GM18907 (cell line): ENCODE measurements at regions not wholly inside any gene's neighbourhood (a gene's known extent, or its start where the extent isn't known, plus 50 kb on each side); places are given as distances from the start of the nearest gene placed in this dataset.

Source experiments
- ATAC-seq: cut with Tn5 transposase; IDR thresholded peaks from one replicate; pipeline ENCODE4 v1.9.1; 2021; ENCODE audit warnings: mild to moderate bottlenecking, moderate library complexity; ENCODE audit not compliant: unreplicated experiment

DNA sequence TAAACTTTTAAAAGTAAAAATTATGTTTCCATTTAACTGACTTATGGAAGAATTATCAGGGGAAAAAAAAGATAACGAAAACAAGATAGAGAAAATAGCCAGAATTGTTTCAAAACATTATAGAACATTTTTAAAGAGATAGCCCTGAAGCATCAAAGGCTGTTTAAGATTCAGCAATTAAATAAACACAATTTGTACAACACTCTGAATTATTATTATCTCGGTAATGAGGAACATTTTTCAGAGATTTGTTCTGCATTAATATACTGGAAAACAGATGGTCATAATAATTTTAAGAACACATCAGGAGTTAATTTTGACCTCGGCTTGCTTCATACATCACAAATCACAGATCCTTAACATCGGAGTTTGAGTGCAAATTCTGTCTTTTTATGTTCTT, 643.8 kb downstream of the SORCS1 start:
- ATAC-seq: no peak

DNA sequence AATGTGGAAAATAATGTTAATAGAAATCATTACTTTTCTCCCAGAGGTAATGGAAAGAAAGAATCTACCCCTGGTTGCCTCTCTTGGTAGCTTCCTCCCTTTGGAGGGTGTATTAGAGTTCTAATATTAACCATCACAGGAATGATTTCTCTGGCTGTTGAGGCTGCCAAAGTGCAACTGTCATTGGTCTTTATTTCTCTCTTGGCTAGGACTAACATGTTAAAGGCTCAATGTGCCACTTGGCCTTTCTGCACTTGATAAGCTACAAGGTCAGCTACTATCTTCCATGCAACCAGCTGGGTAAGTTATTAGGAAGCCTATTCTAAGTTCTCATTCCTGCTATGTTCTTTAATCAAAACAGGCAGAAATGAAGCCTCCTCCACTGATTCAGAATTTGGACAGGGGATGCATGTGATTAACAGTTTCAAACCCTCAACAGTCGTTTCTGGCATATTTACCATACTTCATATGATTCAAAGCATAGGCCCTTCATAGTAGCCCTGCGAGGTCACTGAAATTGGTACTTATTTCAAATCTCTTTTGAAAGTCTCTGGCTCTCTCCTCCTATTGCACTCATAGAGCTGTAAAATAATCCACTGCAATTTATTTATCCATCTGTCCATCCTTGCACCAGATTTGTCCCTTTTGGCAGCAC, 645.0 kb downstream of the SORCS1 start:
- no peak for ATAC-seq

DNA sequence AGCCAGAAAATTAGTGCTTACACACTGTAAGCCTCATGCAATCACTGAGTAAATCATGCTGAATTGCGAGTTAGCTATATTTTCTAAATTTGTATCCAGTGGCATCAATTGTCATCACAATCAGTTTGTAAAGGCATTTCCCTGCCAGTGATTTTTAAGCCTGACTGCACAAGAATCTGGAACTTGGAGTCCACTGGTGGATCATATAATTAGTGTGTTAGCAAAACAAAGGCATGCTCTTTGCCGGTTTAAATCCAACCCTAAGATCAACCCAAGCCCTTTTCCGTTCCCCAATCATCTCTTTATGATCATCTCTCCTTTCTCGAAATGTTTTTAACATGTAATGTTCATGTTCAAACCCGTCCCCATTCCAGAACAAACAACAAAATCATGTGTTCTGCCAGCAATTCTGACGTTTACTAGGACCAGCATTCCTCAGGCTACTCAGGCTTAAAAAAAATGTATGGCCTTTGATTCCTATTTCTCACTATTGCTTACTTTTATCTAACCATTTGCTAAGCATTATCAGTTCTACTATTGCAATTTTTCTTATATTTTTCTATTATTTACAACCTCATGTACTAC, 649.2 kb downstream of the SORCS1 start:
- ATAC-seq: no peak

DNA sequence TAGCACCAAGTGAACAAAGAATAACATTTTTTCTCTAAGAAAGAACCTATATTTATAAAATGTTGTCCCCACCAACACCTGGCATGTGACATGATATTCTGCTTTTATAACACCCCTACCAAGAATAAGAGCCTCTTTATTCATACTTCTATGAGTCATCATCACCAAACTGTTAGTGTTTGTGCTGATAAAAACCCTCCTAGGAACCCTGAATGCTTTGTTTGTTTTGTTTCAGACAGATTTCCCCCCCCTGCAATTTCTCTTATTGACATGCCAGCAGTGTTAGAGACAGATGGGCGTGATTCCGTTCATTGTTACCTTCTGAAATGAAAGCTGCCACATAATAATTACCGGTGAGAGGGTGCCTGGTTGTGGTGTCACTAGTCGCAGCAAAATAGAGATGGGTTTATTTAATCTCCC, 651.1 kb downstream of the SORCS1 start:
- ATAC-seq: no peak

DNA sequence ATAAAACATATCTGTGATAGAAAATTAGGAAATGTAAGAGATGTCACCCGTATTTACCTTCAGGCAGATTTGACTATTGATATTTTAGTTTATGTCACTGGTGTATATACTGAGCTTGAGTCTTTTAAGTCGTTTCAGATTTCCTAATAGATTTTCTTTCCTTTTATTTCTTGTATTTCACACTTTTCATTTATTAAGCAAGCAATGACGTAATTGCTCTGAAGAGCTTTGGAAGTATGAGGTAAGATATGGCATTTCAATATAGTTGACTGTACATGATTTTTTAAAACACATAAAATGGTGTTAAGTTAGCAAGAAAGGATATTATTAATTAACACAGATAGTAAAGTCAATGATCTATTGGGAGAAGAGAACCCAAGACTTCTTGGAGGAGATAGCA, 652.6 kb downstream of the SORCS1 start:
- ATAC-seq: no peak

DNA sequence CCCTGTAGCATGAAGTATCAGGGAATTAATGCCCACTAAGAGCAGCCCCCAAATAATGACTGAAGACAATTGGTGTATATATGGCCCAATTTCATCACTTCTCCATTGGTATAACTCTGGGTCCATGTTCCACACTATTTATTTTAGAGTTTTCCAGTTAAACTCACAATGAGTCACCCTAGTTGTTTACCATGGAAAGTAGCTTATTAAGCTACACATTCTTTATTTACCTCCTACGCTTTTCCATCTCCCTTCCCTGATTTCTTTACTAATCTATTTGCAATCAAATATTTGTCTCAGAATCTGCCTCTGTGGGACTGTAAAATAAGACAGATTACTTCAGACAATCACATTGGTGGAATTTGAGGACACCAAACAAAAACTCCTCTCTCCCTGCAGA, 655.6 kb downstream of the SORCS1 start:
- no peak for ATAC-seq

DNA sequence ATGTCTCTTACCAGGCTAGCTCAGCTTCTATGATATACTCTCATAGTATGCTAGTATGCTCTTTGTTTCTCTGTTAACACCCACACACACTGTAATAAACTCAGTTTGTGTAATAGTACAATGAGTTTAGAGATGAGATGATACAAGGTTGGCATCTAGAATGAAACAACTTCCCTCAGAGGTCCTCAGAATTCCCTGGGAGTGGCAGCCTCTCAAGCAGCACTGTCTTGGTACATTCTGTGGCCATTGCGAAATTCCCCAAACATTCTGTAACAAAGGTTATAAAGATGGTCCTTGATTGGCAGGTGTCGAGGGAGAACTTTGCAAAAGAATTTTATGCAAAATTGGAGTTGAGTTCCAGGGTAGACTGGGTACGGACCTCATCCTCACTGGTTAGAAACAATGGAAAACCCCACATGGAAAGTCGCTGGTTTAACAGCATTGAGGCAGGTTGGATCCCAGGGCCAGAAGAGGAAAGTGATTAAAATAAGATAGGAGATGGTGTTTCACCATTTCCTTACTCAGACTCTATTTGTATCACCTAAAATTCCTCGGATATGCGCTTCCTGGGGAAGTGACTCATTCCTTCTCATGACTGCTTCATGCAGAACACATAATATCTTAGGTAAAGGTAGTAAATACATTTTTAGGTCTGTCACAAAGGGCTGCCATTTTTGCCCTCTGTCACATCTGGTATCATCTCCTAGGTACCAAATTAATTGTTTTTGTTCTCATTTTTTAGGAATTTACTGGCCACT, 657.8 kb downstream of the SORCS1 start:
- ATAC-seq: no peak

DNA sequence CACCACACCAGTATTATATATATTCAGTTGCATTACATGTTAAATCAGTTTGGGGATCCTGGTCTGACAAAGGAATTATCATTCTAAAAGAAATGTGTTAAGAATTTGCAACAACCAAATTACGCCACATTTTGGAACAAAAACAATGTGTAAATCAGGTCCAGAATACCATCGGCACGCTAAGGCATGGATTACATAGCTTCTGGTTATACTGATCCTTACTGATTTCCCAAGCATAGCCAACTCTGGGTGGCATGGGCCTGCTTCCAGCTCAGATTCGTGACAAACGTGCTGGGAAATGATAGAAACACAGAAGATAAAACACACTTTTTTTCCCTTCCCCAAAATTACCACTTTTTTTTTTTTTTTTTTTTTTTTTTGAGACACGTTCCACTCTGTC, 660.0 kb downstream of the SORCS1 start:
- ATAC-seq: no peak

DNA sequence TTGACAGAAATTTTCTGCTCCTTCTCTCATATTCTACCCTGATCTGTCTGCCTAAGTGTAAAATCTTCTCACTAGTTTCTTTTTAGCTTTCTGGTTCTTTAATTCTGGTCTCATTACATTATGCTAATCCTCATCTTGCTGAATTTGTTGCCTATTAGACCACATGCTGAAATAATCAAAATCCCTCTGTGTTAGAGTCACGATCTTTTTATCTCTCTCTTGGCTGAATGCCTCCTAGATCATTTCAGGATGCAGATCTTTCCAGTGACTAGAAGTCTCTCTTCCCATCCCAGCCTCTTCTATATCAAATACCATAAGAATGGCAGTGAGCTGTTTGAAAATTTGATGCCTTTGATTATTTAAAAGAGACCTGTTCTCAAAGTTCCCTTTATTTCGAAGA, 661.9 kb downstream of the SORCS1 start:
- ATAC-seq: no peak

DNA sequence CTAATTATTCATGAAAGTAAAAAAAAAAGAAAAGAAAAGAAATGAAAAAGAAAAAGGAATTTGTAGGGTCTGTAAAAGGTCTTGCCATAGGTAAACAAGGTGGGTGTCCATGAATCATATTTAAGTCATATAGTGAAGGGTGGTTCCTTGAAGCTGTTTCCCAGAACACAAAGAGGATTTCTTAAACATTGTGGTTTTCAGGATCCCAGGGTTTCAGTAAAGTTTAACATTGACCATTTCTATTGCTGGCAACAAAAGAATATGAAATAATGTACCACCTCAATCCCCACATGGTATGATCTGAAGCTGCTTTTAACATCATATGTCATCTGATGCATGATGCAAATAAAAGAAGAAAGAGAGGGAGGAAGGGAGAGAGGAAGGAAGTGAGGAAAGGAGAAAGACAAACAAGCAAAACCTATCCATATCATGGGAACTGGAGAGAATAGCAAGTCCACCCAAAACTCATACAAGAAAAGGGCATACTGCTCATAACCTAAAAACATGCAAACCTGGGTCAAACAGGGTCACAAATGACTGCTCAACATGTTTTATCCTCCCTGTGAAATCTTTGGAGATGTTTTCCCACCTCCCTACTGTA, 663.5 kb downstream of the SORCS1 start:
- ATAC-seq: no peak

DNA sequence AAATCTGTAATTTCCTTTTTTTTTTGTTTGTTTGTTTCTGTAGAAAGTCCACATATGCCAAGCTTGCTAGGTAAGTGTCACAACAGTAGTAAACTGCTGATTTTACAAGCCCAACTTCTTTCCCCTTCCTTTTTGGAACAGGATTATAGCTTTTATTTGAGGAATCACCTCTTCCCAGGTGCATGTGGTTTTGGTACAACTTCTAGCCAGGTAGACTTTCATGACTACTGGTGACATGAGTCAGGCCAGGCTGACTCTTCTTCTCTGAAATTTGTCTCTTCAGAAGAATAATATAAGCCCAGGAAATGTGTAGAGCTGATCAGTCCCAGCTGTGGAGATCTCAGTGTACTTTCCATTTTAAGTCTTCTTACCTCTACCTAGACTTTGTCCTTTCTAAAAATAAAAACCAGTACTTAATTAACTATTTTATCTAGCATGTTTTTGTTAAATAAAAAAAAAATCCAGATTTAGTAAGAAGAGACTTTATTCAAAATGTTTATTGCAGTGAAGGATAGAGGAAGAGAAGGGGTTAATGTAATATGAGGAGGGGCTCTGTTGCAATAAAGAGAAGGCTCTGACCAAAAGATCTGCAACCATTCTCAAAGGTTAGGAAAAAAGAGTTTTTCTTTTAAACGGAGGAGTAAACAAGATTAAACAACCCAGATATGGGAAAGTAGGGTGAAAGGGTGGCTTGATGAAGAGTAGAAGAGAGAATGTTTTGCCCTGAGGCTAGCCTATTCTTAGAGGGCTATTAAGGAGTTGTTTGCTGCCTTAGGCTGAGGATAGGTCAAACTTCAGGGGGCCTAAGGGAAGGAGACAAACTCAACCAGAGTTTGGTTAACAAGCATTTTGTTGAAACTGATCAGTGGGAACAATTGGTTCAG, 664.2 kb downstream of the SORCS1 start:
- no peak for ATAC-seq

DNA sequence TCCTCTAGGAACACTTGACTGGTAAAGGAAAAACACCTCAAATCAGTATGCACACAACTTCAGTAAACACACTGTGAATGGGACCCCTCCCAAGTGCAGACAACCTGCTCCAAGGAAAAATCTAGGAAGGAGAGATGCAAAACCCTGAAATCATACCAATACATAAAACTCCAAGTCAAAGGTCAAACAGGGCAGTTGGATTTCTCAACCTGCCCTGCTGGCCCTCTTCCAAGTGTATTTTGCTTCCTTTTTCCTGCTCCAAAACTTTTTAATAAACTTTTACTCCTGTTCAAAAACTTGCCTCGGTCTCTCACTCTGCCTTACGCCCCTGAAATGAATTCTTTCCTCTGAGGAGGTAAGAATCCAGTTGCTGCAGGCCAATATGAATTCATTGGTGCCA, 665.1 kb downstream of the SORCS1 start:
- ATAC-seq: no peak

DNA sequence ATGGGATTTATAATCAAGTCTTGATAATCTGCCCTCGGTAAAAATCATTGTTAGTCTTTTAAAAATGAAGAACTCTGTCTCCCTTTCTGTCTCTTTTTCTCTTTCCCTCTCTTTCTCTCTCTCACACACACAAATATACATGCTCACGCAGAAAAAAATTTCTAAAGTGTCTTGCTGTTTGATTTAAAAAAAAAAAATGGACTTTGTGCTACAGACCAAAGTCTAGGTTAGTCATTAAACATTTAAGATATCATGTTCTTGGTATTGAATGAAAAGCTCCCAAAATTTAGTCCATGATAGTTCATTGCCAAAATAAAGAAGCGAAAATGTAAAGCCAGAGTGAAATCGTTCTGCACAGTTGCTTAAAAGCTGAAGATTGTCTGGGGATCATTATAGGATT, 665.8 kb downstream of the SORCS1 start:
- ATAC-seq: no peak

DNA sequence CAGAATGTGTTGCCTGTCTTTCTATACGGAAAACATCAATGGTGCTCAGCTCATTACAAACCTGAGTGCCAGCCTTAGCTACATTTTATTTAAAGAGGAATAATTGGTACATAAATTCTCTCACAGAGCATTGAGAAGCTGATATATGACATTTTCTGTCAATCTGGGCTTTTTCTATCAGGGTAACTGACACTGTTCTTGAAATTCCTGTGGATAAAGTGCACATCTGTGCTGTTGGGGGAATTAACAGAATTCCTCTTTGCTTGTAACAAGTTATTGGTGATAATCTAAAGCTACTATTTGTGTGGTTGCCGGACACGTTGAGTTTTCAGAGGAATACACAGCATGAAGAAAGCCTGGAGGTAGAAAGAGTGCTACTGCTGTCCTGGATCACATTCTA, 668.6 kb downstream of the SORCS1 start:
- ATAC-seq: no peak

DNA sequence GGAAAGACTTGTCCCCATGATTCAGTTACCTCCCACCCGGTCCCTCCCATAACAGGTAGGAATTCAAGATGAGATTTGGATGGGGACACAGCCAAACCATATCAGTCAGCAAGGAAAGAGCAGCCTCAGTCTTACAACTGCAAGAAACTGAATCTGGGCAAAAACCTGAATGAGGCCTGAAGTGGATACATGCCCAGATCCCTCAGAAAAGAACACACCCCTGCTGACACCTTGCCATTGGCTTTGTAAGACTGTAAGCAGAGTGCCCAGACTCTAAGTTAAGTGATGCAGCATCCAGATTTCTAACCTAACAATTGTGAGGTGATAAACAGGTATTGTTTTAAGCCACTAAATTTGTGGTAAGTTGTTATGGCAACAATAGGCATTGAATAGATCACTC, 670.8 kb downstream of the SORCS1 start:
- no peak for ATAC-seq

DNA sequence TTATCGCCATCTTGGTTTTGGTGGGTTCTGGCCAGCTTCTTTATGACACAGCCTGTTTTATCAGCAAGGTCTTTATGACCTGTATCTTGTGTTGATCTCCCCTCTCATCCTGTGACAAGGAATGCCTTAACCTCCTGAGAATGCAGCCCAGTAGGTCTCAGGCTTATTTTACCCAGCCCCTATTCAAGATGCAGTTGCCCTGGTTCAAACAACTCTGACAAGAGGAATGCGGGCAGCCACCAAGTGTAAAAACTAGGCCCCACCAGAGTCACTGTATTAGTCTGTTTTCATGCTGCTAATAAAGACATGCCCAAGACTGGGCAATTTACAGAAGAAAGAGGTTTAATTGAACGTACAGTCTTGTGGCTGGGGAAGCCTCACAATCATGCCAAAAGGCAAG, 671.3 kb downstream of the SORCS1 start:
- ATAC-seq: no peak

DNA sequence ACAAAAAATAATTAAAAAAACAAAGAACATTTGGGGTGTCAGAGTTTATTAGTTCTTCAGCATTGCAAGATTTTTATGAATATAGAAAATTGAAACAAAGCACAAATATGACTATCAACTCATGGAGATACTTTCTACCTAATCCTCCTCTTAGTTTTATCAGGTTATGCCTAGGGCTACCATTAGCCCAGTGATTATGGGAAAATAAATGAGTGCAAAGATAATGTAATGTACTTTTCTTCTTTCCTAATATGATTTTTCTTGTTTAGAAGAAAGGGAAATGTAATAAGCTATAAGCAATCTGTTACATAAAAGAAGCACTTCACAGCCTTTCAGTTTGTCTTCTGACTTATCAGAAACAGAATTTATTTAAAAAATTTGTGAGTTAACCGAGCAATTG, 676.8 kb downstream of the SORCS1 start:
- ATAC-seq: no peak

DNA sequence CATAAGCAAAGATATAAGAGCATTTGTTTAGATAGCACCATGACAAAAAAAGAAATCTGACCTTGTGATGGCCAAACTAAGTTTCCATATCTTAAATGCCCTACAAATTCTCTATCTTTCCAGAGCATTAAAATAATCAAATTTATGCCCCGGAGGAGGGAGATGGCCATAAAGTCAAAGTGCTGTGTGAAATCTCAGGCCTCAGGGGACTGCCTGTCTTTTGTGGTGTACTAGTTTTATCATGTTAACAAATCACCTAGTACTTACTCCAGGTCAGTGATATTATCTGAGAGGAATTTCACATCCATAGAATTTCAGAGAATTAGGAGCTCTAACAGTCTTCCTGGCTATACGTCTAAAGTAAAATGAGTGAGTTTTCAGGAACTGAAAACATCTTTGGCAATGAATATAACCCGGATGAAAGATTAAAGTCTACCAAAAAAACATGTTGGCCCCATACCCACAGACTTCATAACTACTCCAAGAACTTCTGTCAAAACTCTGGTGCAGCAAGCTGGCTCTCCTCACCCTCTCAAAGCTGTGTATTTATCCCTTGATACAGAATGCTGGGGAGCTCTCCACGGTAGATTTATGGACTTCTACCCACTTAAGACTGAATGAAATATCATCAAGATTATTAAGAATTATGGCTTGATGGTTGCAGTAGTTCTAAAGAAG, 682.8 kb downstream of the SORCS1 start:
- no peak for ATAC-seq

DNA sequence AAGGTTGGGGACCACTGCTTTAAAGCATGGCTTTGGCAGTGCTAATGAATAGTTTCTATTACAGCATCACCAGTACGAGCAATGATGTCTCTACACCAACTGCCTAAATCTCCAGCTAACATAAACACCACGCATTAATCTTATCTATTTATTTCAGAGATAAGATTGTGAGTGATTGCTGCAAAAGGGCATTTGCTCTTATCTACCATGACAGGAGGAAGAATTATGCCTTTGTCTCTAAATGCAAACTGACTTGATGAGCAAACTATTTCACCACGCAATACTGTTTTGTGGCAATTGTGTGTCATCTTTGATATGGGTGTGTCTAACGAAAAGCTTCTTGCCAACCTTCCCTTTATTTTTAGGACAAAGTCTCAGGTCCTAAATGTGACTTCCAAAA, 684.9 kb downstream of the SORCS1 start:
- no peak for ATAC-seq

DNA sequence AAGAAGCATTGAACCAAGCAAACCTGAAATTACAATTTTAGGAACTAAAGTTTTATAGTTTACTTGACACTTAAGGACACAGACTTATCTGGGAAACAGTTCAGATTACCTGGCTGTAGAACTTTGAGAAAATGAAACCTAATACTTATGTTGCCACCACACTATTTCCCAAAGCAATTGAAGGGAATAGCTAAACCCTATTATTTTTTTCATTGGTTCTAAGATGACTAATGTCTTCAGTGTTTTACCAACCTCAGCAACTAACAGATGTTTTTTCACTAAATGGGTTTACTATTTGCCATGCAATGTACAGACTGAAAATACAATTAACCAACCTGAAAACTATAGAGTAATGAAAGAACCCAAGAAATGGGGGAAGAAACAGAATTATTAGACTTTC, 689.6 kb downstream of the SORCS1 start:
- no peak for ATAC-seq
